NCI-H146 treated with DMSO at 0.1 percent for 48 hours (cell line): ENCODE measurements at regions not wholly inside any gene's neighbourhood (a gene's known extent, or its start where the extent isn't known, plus 50 kb on each side); places are given as distances from the start of the nearest gene placed in this dataset.

Source experiments
- DNase-seq: peaks from one replicate; lab custom pipeline; 2025; ENCODE audit not compliant: unreplicated experiment; lab: John Stamatoyannopoulos, UW

GRCh38 chr16:73768786-73769203, 527.8 kb upstream of the PSMD7 start:
- DNase-seq = no peak

- DNase-seq = no peak
These were observed 532.3 kb upstream of the PSMD7 start for GRCh38 chr16:73764321-73764720.

- no peak for DNase-seq
These were observed 540.1 kb upstream of the PSMD7 start for GRCh38 chr16:73756289-73757178.

- no peak for DNase-seq
These were observed 542.7 kb upstream of the PSMD7 start for GRCh38 chr16:73753931-73754330.

GRCh38 chr16:73750639-73751038, 546.0 kb upstream of the PSMD7 start:
- DNase-seq = no peak

GRCh38 chr16:73747328-73747727, 549.3 kb upstream of the PSMD7 start:
- DNase-seq = no peak

GRCh38 chr16:73746554-73746953, 550.1 kb upstream of the PSMD7 start:
- DNase-seq = no peak

- DNase-seq = no peak
These were observed 552.7 kb upstream of the PSMD7 start for GRCh38 chr16:73743665-73744496.

- no peak for DNase-seq
These were observed 557.4 kb upstream of the PSMD7 start for GRCh38 chr16:73739049-73739769.

- no peak for DNase-seq
These were observed 558.3 kb upstream of the PSMD7 start for GRCh38 chr16:73738266-73738665.

GRCh38 chr16:73737637-73738036, 559.0 kb upstream of the PSMD7 start:
- no peak for DNase-seq

- DNase-seq = no peak
These were observed 560.7 kb upstream of the PSMD7 start for GRCh38 chr16:73735954-73736353.

GRCh38 chr16:73735018-73735417, 561.6 kb upstream of the PSMD7 start:
- no peak for DNase-seq

- DNase-seq = no peak
These were observed 563.9 kb upstream of the PSMD7 start for GRCh38 chr16:73732681-73733080.

- no peak for DNase-seq
These were observed 564.5 kb upstream of the PSMD7 start for GRCh38 chr16:73732143-73732542.

- no peak for DNase-seq
These were observed 566.0 kb upstream of the PSMD7 start for GRCh38 chr16:73730481-73731090.

GRCh38 chr16:73725156-73725555, 571.5 kb upstream of the PSMD7 start:
- no peak for DNase-seq

GRCh38 chr16:73724503-73724902, 572.1 kb upstream of the PSMD7 start:
- no peak for DNase-seq

GRCh38 chr16:73717266-73717974, 579.2 kb upstream of the PSMD7 start:
- no peak for DNase-seq

- no peak for DNase-seq
These were observed 581.6 kb upstream of the PSMD7 start for GRCh38 chr16:73714976-73715375.
